NCI-H1105 (cell line): ENCODE measurements at regions not wholly inside any gene's neighbourhood (a gene's known extent, or its start where the extent isn't known, plus 50 kb on each side); places are given as distances from the start of the nearest gene placed in this dataset.
"Not testable (repeated sequence)": the region's sequence is repeated elsewhere in the genome, so short reads cannot be mapped to it uniquely, and the experiment has no call there.

Experiments
- DNase-seq: peaks from one replicate; lab custom pipeline; 2025; lab: John Stamatoyannopoulos, UW

DNA sequence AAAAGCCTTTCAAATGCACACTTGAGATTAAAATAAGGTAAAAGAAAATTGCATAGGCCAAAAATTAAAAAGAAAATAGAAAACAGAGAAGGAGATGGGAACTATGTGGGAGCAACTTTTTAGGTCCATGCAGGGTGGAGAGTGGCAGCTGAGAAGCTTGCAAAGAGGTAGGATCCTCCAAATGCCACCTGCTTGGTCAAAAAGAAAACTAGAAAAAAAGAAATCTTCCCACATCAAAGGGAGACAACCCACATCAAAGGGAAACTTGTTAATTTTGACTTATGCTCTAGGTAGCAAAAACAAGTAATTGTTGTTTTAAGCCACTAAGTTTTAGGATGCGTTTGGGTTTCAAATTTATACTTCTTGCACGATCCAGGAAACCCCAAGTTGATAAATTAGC lies 342.9 kb downstream of the IL20RB start:
- no peak for DNase-seq

- no peak for DNase-seq
These were observed 346.7 kb downstream of the IL20RB start for GRCh38 chr3:137304313-137305056.

DNA sequence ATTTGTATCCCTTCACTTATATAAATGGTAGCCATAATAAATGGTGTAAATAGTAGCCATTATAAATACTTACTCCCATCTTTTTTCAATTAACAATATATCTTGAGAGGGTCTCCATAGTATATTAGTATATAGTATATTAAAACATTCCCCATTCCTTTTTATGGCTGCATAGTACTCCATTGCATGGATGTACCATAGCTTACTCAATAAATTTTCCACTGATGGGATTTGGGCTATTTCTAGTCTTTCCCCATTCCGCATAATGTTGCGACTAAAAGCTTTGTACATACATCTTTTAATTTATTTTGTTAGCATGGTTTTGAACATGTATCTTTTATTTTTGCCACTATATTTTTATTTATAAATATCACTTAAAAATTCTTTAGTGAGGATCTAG lies 366.3 kb downstream of the IL20RB start:
- DNase-seq: no peak

- no peak for DNase-seq
These were observed 367.4 kb downstream of the IL20RB start for GRCh38 chr3:137325170-137325569.

GRCh38 chr3:137325934-137326333 lies 368.2 kb downstream of the IL20RB start:
- no peak for DNase-seq

GRCh38 chr3:137329594-137329993 lies 371.8 kb downstream of the IL20RB start:
- DNase-seq: no peak

DNA sequence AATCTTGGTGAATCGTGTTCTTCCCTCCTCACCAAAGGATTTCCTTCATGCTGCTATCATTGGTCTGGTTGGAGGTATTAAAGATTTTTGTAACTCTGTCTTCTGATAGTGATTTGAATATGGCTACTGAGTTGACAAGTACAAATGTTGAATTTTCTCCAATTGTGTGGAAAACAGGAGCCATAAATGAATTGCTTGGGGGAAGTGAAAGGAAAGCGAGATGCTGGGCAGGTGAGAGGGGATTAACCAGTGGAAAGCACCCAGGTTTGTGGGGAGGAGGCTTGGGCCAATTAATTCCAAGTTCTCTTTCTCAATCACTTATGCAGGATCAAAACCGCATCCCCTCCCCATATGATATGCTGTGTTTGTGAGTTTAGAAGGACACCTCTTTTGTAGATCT lies 372.5 kb downstream of the IL20RB start:
- DNase-seq: no peak

GRCh38 chr3:137332297-137332696 lies 374.5 kb downstream of the IL20RB start:
- no peak for DNase-seq

DNA sequence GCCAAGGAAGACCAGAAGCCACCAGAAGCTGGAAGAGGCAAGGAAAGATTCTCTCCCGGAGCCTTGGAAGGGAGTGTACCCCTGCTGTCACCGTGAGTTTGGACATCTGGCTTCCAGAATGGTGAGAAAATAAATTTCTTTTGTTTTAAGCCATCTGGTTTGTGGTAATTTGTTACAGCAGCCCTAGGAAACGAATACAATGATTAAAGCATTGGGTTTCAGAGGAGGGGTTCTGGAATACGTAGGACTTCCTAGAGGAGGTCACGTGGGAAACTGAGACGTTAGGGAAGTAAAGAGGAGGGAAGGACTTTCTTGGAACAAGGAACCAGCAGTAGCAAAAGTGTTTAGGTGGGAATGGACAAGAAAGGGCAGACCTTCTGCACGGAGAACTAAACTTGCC lies 377.7 kb downstream of the IL20RB start:
- no peak for DNase-seq

GRCh38 chr3:137338400-137338799 lies 380.6 kb downstream of the IL20RB start:
- DNase-seq: not testable (repeated sequence)

GRCh38 chr3:137343283-137343682 lies 385.5 kb downstream of the IL20RB start:
- DNase-seq: no peak

- no peak for DNase-seq
These were observed 389.3 kb downstream of the IL20RB start for GRCh38 chr3:137347132-137347531.

GRCh38 chr3:137347817-137348368 lies 390.1 kb downstream of the IL20RB start:
- DNase-seq: no peak

DNA sequence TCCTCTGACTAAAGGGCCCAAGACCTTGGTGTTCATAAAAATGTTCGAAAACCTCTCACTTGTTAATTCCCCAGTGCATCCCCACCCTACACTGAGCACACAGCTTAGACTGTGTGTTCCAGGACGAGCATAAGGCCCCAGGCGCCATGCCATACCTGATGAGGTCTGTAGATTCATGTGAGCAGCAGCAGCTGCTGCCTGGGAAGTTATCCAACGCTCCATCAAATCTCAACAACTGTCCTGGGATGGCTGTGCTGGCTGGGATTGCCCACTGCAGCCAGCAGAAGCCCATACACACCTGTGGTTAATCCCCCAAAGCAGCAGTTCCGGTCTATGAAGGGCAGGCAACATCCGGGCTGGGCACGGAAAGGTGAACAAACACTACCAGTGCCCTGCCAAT lies 391.2 kb downstream of the IL20RB start:
- DNase-seq: no peak

DNA sequence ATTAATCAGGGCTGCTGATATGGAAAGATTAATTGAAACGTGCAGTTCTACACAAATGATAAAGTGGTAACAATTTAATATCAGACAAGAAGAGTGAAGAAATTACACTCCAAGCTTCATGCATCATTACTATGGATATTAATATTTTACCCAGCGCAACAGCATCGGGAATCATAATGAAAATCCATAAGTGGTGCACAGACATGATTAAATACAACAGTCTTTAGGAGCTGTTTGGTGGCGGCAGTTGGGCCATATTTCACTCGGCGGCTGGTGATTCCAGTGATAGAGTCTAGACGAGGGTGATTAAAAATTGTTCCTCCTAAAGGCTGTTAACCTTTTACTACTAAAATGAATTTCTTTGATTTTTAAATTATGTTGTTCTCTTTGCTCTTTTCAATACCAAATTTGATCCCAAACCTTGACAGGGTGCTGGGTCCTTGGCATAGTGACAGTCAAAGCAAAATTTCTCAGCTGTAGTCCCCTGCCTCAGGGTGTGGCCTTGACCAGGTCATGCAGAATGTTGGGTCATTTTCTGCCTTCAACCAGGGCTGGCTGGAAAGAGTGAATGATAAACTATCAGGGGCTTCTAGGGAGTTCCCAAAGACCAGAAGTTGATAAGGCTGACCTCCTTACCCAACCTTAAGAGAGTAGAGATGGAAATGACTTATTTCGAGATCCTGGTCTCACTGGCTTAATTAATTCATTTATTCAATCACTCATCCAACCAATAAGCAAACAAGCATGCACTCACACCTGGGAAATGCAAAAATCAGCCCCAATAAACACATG lies 392.0 kb downstream of the IL20RB start:
- DNase-seq: no peak

DNA sequence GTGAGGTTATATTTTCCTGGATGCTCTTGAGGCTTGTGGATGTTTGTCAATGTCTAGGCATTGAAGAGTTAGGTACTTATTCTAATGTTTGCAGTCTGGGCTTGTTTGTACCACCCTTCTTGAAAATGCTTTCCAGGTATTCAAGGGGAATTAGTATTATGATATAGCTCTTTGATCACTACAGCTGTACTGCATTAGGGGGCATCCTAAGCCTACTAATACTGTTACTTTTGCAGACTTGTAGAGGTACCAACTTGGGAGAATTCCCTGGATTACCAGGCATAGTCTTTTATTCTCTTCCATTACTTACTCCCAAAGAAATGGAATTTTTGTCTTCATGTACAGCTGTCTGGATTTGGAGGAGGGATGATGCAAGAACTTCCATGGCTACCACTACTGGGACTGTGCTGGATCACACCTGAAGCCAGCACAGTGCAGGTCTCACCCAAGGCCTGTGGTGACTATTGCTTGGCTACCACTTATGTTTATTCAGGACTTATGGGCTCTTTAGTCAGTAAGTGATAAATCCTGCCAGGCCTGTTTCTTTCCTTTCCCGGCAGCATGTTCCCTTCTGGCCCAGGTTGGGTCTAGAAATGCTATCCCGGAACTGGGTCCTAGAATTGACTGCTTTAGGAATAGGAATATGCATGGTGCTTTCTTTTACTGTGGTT lies 402.9 kb downstream of the IL20RB start:
- no peak for DNase-seq

DNA sequence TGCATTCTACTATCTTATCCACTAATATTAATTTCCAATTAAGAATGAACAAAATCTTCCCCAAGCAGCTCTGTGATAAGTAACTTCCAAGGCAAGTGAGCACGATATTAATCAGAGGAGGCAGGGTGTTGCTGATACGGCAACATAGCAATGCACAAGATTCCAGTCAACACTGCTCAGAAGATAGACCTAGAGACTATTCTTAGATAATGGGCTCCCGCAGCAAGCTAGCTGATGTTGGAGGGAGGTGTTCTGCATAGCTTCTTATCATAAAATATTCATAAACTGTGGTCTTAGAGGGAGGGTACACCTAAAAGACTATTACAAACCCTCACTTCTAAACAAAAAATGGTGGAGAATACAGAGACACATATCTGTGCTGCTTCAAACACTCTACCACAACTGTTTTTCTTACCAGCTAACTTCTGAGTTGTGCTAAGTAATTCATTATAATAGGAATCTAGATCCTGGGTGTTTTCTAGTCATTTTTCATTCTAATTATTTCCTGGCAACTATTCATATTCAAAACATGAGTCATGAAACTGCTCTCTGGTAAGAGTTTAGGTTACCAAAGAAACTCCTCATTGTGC lies 382.0 kb upstream of the SOX14 start:
- no peak for DNase-seq

DNA sequence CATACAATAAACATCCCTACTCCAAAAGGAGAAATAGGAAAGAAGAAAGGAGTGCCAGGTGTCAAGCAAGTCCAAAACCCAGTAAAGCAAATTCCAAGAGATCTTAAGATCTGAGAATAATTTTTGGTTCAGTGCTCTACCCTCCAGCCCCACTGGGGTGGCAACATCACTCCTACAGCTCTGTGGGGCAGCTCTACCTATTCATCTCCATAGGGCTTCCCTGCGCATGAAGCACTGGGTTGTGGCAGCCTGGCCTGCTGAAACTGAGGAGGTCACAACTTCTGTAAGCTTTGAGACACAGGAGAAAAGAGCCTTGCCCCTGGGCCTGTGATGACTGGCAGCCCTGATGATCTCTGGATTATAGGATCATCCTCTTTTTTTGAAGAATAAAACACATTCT lies 378.2 kb upstream of the SOX14 start:
- no peak for DNase-seq

DNA sequence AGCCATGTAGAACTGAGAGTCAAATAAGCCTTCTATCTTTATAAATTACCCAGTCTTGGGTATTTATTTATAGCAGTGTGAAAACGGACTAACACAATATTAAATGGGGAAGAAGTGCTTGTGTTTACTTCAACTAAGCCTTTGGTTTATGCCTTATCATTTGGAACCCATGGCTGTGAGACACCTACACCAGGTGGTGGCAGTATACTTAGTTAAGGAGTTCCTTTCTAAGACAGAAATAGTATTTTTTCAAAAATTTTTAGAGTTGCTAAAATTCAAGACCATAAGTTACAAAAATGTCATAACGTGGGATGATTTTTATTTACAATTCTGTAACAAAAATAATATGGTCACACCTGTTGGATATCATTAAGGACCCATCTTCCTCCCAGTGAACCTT lies 354.5 kb upstream of the SOX14 start:
- no peak for DNase-seq

DNA sequence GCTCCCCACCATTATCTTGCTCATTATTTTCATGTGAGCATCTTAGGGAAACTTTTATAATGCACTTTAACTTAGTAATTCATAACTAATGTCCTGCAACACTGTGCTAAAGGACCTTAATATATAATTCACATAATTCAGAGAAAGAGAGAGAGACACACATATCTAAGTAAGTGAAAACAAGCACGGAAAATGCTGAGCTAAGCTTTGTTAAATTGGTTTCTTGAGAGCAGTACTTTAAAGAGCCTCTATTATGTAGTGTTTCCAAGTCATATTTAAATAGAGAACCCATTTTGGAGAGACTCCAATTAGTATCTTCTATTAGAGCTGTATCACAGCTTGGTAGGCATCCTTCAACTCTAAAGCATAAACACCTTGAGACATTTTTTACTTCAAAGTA lies 354.1 kb upstream of the SOX14 start:
- DNase-seq: no peak

- DNase-seq: no peak
These were observed 343.7 kb upstream of the SOX14 start for GRCh38 chr3:137420198-137420995.
